ENCODE measurements at regions not wholly inside any gene's neighbourhood (a gene's known extent, or its start where the extent isn't known, plus 50 kb on each side); places are given as distances from the start of the nearest gene placed in this dataset.

DNA sequence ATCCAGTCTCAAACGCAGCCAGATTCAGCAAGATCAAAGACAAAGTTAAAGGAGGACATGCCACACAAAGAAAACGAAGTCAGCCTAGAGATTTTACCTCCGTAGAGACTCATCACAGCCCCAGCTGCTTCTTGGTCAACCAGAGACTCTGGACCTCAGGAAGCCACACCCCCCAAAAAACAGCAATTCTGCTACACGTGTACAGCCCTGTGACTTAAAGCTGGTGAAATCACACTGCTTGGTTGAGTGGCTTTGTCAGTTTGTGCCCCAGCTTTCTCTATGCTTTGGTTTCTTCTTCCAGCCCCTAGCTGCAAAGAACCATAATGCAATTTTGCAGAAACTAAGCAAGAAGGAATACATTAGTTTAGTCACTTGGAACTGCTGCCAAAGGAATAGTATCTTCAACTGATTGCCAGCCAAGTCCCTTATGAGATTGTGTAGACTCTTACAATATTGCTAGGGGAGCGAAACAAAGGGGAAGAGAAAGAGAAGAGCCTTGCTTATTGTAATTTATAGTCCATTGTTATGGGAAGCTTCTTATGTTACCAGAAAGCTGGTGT lies 158.8 kb upstream of the ZNF462 start:
- ATAC-seq: no peak
- no peak overlapping the region for H3K27ac Mint-ChIP-seq
- no peaks in the 10 kb centered on the region for H3K36me3 Mint-ChIP-seq
- H3K27me3 Mint-ChIP-seq: no peaks in the 10 kb centered on the region
- CTCF ChIA-PET: interaction anchor here (0.6 kb wide), 1 partner anchor 1047 kb away, joined by 3 read pairs; no protein-coding TSS in a partner anchor
- H3K9me3 Mint-ChIP-seq (ENCODE audit: low read depth): peaks cover 14% of the 10 kb centered on the region
- no peaks in the 10 kb centered on the region for H3K4me1 Mint-ChIP-seq
- DNase-seq: no peak
- H3K4me3 Mint-ChIP-seq: no peak overlapping the region

DNA sequence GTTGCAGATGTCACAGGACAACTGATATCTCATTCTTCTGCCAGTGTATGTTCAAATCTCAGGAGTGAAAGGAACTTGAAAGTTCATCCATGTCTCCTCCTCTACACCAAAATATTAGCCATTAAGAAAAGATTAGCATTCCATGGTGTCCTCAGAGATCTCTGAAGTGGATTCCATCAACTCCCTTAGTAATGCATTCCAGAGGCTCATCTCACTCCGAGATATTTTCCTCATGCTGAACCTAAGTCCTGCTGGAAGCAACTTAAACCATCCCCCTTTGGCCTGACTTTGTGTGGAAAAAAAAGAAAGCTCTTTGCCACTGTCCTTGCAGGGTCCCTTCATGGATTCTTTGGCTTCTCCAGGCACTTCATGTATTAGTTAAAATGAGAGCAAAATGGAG lies 155.7 kb upstream of the ZNF462 start:
- Mint-ChIP-seq H3K4me1 (no peaks in the 10 kb centered on the region), H3K4me3 (no peak overlapping the region), H3K9me3 (ENCODE audit: low read depth) (peaks cover 14% of the 10 kb centered on the region), H3K36me3 (no peaks in the 10 kb centered on the region), H3K27me3 (no peaks in the 10 kb centered on the region), H3K27ac (no peak overlapping the region)
- ATAC-seq (no peak), DNase-seq (no peak)
- CTCF ChIA-PET: no interaction called here

DNA sequence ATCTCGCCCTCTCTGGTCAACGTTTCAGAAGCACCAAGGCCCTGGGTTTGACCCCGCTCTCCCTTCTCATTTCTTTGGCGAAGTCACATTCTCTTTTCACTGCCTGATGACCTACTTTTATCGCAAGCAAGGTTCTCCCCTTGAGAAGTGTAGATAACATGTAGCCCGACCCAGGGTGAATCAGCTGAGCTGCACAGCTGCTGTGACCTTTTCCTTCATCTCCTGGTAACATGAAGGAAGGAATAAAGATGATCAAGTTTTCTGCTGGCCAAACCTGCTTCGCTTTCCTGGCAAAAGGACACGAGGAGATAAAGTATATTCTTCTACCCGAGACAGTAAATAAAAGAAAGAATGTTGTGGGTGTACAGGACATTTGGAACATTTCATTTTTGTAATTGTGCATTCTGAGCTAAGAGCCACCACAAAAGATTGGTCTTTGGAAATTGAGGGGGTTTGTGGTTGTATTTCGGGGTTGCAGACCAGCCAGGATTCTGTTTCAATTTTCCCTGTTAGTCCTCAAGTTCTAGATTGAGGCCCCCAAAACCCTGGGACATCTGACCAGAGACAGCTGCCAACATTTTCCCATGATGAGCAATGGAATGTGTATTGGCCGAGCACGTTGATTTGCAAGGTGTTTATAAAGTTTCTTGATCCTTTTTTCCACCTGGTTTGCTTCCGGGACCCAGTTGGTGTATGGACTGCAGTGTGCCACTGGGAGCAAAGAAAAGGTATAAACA lies 155.1 kb upstream of the ZNF462 start:
- H3K4me3 Mint-ChIP-seq: no peak overlapping the region
- no peaks in the 10 kb centered on the region for H3K36me3 Mint-ChIP-seq
- no peaks in the 10 kb centered on the region for H3K27me3 Mint-ChIP-seq
- CTCF ChIA-PET: no interaction called here
- H3K27ac Mint-ChIP-seq: no peak overlapping the region
- H3K9me3 Mint-ChIP-seq (ENCODE audit: low read depth): peaks cover 12% of the 10 kb centered on the region
- no peaks in the 10 kb centered on the region for H3K4me1 Mint-ChIP-seq
- DNase-seq: no peak
- no peak for ATAC-seq

DNA sequence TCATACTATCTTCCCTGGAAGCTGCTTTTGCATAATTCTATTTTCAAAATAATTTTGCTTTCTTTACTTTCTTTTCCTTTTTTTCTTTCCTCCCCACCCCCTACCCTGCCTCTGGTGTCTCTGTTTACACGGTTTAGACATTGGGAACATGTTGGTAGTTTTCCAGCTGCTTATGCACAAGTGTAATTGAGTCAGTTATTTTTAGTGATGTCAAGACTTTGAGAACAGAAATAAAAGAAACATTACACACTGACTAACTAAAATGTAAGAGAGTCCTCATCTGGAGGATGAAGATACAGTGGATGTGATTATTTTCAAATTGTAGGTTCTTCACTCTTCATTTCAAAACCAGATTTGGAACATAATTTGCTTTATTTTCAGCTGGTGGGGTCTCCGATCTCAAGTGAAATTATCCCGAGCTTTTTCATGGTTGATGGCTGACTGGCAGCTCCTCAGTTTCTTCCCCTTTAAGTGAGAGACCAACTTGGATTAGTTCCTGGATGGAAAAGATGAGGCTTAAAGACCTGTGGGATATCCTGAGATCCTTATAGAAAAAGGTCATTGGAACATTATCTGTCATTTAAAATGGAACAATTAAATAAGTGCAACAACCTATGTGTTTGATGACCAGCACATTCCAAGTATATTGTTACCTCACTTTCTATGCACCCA lies 154.4 kb upstream of the ZNF462 start:
- CTCF ChIA-PET: no interaction called here
- ATAC-seq (no peak), DNase-seq (no peak)
- Mint-ChIP-seq H3K4me1 (no peaks in the 10 kb centered on the region), H3K36me3 (no peaks in the 10 kb centered on the region), H3K9me3 (ENCODE audit: low read depth) (peaks cover 11% of the 10 kb centered on the region), H3K4me3 (no peak overlapping the region), H3K27me3 (no peaks in the 10 kb centered on the region), H3K27ac (no peak overlapping the region)

DNA sequence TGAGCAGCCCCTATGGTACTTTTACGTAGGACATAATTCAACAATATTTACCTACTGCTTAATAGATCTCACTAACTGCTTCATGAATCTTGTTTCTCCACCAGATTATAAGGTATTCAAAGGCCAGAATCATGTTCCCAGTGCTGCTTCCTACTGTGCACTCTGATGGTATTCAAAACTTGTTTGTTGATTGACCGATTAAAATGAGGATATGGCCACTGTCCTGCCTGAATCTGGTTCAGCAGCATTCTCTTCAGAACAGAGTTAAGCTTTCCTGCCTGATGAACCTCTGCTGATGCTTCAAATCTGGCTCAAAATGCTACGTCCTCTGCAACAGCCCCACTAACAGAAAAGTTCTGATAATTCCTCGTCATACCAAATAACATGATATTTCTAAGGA lies 150.7 kb upstream of the ZNF462 start:
- Mint-ChIP-seq H3K27me3 (no peaks in the 10 kb centered on the region), H3K4me3 (no peak overlapping the region), H3K27ac (no peak overlapping the region), H3K36me3 (no peaks in the 10 kb centered on the region), H3K9me3 (ENCODE audit: low read depth) (peaks cover 8% of the 10 kb centered on the region), H3K4me1 (no peaks in the 10 kb centered on the region)
- CTCF ChIA-PET: no interaction called here
- no peak for ATAC-seq
- no peak for DNase-seq

DNA sequence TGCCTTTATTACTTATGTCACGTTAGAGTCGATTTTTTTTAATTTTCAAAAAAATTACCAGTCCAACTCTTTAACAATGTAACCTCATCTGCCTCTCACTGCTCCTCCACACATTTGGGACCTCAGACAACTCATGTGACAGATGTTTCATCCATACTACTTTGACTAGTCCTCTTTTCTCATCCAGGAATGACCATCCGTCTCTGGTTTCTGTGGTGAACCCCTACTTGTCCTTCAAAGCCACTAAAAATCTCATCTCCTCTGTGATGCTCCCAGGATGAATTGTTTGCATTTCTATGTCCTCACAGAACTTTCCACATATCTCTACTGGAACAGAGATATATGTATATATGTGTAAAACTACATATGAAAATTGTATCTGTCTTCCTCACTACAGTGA lies 149.8 kb upstream of the ZNF462 start:
- no peaks in the 10 kb centered on the region for H3K27me3 Mint-ChIP-seq
- H3K27ac Mint-ChIP-seq: no peak overlapping the region
- CTCF ChIA-PET: no interaction called here
- H3K4me3 Mint-ChIP-seq: no peak overlapping the region
- H3K36me3 Mint-ChIP-seq: no peaks in the 10 kb centered on the region
- H3K4me1 Mint-ChIP-seq: no peaks in the 10 kb centered on the region
- DNase-seq (no peak), ATAC-seq (no peak)
- peaks cover 2% of the 10 kb centered on the region for H3K9me3 Mint-ChIP-seq (ENCODE audit: low read depth)

DNA sequence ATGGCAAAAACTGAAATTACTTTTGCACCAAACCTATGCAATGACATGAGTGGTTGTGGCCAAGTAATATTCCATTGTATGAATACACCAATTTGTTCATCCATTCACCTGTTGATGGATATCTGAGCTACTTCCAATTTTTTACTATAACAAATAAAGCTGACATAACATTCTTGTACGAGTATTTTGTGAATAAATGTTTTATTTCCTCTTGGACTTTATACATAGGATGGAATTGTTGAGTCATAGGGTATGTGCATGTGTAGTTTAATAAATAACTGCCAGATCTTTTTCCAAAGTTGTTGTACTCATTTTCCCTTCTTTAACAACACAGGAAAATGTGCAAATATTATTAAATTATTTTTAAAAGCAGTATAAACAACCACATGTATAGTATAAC lies 146.1 kb upstream of the ZNF462 start:
- no peak for DNase-seq
- H3K4me3 Mint-ChIP-seq: no peak overlapping the region
- no peak for ATAC-seq
- H3K27me3 Mint-ChIP-seq: no peaks in the 10 kb centered on the region
- no peaks in the 10 kb centered on the region for H3K4me1 Mint-ChIP-seq
- CTCF ChIA-PET: no interaction called here
- no peaks in the 10 kb centered on the region for H3K36me3 Mint-ChIP-seq
- no peak overlapping the region for H3K27ac Mint-ChIP-seq
- H3K9me3 Mint-ChIP-seq (ENCODE audit: low read depth): peaks cover 7% of the 10 kb centered on the region

DNA sequence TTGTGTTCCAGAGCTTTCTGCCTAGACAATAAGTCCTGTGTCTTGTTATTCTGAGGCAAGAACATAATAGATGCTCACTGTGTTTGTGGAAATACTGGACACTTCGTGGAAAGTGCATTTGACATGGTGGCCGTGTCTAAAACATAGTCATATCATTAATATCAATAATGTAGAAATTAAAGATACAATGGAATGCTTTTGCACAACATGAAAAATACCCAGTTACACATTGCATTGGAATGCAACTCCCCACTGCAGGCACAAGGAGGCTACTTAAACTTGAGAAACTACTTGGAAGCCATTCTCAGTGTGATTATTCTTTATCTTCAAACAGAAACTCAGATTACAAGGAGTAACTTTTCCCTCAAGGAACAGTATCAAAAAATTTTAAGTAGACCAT lies 145.3 kb upstream of the ZNF462 start:
- DNase-seq (no peak), ATAC-seq (no peak)
- CTCF ChIA-PET: no interaction called here
- Mint-ChIP-seq H3K27ac (no peak overlapping the region), H3K27me3 (no peaks in the 10 kb centered on the region), H3K4me1 (no peaks in the 10 kb centered on the region), H3K36me3 (no peaks in the 10 kb centered on the region), H3K4me3 (no peak overlapping the region), H3K9me3 (ENCODE audit: low read depth) (peaks cover 7% of the 10 kb centered on the region)

DNA sequence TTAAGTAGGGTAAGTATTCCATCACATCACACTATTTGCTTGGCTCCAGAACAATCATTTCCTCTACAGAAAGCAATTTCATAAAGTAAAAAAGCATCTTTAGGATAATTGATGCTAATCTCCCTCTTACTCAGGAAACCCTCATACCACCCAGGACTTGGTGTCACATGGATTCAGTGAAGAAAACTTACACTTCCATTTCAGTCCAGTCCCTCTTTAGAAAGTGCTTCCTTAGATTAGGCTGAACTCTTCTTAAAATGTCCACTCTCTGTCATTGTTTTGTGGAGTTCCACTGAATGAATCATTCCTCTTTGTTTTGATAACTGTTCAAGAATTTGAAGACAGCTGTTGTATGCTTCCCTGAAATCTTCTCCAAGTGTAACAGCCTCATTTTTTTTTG lies 144.0 kb upstream of the ZNF462 start:
- DNase-seq: no peak
- Mint-ChIP-seq H3K27ac (no peak overlapping the region), H3K4me1 (no peaks in the 10 kb centered on the region), H3K36me3 (no peaks in the 10 kb centered on the region), H3K9me3 (ENCODE audit: low read depth) (peaks cover 6% of the 10 kb centered on the region), H3K27me3 (no peaks in the 10 kb centered on the region), H3K4me3 (no peak overlapping the region)
- no peak for ATAC-seq
- CTCF ChIA-PET: no interaction called here

DNA sequence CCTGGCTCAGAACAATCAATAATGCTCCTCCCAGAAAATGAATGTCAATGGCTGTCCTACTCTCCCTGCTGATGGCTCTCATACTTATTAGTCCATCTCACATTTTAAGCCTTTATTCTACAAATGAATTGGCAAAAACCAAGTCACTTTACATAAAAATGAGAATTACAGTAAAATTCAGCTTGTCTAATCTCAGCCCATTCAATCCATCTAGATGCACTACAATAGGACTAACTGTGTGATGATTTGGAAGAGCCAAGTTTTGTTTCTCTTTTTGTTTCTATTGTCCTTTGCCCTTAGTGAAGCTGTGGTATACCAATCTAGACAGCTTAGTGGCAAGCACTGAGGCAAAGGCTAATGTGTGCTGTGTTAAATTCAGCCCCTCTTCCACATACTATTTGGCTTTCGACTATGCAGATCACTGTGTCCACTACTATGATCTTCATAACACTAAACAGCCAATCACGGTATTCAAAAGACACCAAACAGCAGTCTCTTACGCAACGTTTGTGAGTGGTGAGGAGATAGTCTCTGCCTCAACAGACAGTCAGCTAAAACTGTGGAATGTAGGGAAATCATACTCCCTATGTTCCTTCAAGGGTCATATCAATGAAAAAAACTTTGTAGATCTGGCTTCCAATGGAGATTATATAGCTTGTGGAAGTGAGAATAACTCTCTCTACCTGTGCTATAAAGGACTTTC lies 140.8 kb upstream of the ZNF462 start:
- H3K36me3 Mint-ChIP-seq: no peaks in the 10 kb centered on the region
- H3K4me1 Mint-ChIP-seq: no peaks in the 10 kb centered on the region
- DNase-seq (no peak), ATAC-seq (no peak)
- H3K27ac Mint-ChIP-seq: no peak overlapping the region
- no peaks in the 10 kb centered on the region for H3K27me3 Mint-ChIP-seq
- no peak overlapping the region for H3K4me3 Mint-ChIP-seq
- H3K9me3 Mint-ChIP-seq (ENCODE audit: low read depth): peaks cover 5% of the 10 kb centered on the region
- CTCF ChIA-PET: no interaction called here

DNA sequence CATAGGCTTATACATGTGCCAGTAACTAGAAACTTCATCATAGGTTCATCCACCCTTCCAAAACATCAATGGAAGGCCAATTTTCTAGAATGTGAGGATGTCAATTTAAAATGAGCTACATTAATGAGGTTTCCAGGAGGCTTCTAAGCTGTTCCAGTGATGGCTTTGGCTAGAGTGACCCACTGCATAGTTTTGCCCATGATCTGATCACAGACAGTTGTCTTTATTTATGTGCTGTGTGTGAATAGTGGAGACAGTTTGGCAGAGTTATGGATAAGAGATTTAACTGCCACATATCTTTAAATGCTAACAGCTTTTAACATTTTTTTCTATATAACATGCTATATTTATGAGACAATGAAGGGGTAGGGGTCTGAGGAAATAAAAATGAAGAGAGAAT lies 139.0 kb upstream of the ZNF462 start:
- Mint-ChIP-seq H3K4me1 (no peaks in the 10 kb centered on the region), H3K36me3 (no peaks in the 10 kb centered on the region), H3K4me3 (no peak overlapping the region), H3K27me3 (no peaks in the 10 kb centered on the region), H3K27ac (no peak overlapping the region), H3K9me3 (ENCODE audit: low read depth) (peaks cover 5% of the 10 kb centered on the region)
- ATAC-seq (no peak), DNase-seq (no peak)
- CTCF ChIA-PET: no interaction called here

DNA sequence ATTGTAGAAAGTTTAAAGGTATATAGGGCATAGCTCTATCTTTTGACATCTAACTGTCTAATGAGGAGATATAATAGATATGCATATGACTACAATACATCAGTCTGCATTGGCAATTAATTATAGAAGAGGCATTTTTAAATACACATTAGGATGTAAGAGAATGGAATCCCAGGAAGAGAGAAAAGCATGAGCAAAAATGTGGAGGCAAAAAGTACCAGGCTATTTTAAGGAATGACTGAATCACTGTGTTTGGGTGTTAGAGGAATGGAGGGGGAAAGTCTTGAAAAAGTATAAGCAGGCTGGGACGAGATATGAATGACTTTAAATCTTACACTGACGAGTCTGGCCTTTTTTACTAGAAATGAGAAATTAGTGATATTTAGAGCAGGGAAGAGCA lies 138.4 kb upstream of the ZNF462 start:
- no peaks in the 10 kb centered on the region for H3K4me1 Mint-ChIP-seq
- CTCF ChIA-PET: no interaction called here
- no peak overlapping the region for H3K27ac Mint-ChIP-seq
- peaks cover 1% of the 10 kb centered on the region for H3K9me3 Mint-ChIP-seq (ENCODE audit: low read depth)
- H3K36me3 Mint-ChIP-seq: no peaks in the 10 kb centered on the region
- ATAC-seq (no peak), DNase-seq (no peak)
- H3K27me3 Mint-ChIP-seq: no peaks in the 10 kb centered on the region
- no peak overlapping the region for H3K4me3 Mint-ChIP-seq

DNA sequence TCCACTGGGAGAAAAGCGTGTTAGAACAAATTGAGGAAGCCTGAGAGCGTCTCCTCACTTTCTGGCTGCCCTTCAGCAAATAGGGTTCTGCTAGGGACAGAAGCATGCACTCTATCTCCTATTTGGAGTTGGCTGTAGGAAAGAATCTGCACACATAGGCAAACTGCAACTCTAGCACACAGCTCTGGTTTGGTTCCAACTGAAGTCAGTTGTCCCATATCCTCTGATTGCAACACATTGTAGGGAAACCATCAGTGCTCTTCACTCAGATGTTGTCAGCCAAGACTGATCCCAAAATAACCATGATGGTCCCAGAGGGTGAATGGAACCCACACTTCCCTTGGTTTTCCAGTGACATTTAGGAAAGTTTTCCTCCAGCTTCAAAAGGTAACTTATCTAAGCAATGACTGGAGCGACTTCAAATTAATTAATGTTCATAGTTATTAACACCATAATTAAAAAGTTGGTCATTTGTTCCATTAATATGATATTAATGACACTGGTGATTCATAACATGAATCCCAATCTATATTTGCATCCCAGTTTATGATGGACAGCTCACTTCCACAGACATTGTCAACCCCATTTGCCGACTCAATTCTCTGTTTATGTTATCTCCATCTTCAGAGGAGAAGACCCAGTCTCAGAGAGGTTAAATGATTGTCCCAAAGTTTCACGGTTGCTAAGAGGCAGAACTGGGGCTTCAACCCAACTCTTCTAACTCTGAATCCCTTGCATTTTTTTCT lies 136.7 kb upstream of the ZNF462 start:
- H3K27ac Mint-ChIP-seq: no peak overlapping the region
- no peaks in the 10 kb centered on the region for H3K36me3 Mint-ChIP-seq
- no peaks in the 10 kb centered on the region for H3K27me3 Mint-ChIP-seq
- H3K9me3 Mint-ChIP-seq (ENCODE audit: low read depth): no peaks in the 10 kb centered on the region
- no peak overlapping the region for H3K4me3 Mint-ChIP-seq
- CTCF ChIA-PET: no interaction called here
- no peak for DNase-seq
- H3K4me1 Mint-ChIP-seq: no peaks in the 10 kb centered on the region
- ATAC-seq: no peak
